GM10266 (cell line): ENCODE measurements at regions not wholly inside any gene's neighbourhood (a gene's known extent, or its start where the extent isn't known, plus 50 kb on each side); places are given as distances from the start of the nearest gene placed in this dataset.
"Not testable (repeated sequence)": the region's sequence is repeated elsewhere in the genome, so short reads cannot be mapped to it uniquely, and the experiment has no call there.

ENCODE experiments used
- DNase-seq: peaks from one replicate; pipeline ENCODE4 v3.0.0; 2012; ENCODE audit errors: extremely low spot score
- TF ChIP-seq, protein P1 (sequence below): IDR thresholded peaks from 2 replicates; pipeline ENCODE4 v1.5.1; 2012; ENCODE audit warnings: mild to moderate bottlenecking, low read depth; ENCODE audit not compliant: control insufficient read depth, insufficient read depth; ENCODE audit errors: missing control alignments

DNA sequence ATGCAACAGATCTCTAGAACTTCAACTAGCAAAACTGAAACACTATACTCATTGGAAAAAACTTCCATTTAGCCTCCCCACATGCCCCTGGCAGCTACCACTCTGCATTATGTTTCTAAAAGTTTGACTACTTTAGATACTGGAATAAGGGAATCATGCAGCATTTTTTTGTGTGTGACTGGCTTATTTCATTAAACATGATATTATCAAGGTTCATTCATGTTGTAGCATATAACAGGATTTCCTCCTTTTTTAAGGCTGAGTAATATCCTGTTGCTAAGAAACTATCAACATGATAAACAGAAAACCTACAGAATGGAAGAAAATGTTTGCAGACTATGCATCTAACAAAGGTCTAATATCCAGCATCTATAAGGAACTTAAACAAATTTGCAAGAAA is 597.9 kb downstream of the DMRTA1 start:
- TF ChIP-seq, protein P1, sequence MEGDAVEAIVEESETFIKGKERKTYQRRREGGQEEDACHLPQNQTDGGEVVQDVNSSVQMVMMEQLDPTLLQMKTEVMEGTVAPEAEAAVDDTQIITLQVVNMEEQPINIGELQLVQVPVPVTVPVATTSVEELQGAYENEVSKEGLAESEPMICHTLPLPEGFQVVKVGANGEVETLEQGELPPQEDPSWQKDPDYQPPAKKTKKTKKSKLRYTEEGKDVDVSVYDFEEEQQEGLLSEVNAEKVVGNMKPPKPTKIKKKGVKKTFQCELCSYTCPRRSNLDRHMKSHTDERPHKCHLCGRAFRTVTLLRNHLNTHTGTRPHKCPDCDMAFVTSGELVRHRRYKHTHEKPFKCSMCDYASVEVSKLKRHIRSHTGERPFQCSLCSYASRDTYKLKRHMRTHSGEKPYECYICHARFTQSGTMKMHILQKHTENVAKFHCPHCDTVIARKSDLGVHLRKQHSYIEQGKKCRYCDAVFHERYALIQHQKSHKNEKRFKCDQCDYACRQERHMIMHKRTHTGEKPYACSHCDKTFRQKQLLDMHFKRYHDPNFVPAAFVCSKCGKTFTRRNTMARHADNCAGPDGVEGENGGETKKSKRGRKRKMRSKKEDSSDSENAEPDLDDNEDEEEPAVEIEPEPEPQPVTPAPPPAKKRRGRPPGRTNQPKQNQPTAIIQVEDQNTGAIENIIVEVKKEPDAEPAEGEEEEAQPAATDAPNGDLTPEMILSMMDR: no peak
- no peak for DNase-seq

DNA sequence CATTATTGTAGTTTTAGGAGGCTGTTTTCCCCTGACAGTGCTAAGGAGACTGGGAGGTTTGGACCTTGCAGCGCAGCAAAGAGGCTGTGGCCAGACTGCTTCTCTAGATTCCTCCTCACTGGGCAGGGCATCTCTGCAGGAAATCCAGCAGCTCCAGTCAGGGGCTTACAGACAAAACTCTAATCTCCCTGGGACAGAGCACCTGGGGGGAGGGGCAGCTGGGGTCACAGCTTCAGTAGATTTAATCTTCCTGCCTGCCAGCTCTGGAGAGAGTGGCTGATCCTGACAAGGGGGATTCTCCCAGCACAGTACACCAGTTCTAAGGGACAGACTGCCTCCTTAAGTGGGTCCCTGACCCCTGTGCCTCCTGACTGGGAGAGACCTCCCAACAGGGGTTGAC is 599.4 kb downstream of the DMRTA1 start:
- DNase-seq: not testable (repeated sequence)

DNA sequence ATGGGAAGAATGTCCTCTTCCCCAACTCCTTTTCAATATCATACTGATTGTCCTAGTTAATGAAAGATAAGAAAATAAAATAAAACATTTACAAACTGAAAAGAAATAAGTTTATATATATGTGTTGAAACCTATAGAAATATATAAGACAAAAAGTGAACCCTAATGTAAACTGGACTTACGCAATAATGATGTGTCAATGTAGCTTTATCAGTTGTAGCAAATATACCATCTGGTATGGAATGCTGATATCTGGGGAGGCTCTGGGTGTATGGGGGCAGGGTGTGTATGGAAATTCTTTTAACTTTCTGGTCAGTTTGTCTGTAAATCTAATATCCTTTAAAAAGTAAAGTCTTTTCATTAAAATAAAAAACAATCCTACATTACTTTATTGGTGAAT is 603.9 kb downstream of the DMRTA1 start:
- TF ChIP-seq, protein P1: no peak

DNA sequence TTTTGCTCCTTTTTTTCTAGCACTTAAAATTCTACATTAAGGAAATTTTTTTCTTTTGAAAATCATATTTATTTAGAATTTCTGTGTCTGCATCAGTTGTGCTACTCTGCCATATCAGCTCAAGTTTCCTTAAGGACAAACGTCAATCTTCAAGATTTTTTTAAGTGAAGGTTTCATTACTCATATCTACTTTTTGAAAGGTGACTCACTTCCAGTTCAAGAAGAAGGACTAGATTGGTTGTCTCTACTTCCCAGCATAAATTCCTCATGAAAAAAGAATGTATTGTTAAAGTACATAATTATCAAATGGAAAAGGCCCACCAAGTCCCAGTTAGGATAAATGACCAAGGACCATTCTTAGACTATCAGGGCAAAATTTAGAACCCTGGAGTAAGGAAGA is 626.5 kb downstream of the DMRTA1 start:
- TF ChIP-seq, protein P1: no peak
- no peak for DNase-seq

More for the DNA sequence above, 603.9 kb downstream of the DMRTA1 start:
- DNase-seq: no peak

DNA sequence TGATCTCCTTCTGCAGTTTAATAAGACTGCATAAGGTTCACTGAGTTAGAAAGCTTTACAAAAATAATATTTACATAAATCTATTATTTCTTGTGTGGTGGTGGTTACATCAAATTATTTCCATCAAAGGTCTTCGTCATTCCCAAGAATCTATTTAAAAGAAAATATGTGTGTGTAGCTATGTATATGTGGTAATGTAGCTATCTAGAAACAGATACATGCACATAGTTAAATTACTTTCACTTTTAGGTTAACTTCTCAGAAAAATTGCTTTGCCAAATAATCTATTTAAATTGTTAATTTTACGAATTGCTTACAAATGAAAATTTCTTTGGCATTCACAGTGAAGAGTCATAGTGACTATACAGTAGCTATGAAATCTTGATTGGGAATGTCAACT is 633.2 kb downstream of the DMRTA1 start:
- DNase-seq: no peak
- TF ChIP-seq, protein P1: no peak

DNA sequence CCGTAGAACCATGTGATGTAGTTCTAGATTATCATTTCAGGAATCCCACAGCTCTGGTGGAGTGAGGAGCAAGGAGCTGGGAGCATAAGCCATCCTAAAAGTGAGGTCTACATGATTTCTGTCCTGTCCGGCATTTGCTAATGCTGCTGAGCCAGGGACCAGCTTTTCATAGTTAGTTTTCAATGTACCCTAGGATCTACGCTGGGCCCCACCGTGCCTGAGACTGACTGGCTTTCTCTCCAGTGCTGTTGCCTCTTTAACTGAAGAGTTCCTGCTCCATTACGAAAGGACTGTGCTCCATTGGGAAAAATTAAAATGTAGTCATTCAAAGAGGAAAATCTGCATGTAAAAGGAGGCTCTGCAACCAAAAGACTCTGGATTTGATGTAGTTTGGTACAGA is 634.8 kb downstream of the DMRTA1 start:
- no peak for DNase-seq

DNA sequence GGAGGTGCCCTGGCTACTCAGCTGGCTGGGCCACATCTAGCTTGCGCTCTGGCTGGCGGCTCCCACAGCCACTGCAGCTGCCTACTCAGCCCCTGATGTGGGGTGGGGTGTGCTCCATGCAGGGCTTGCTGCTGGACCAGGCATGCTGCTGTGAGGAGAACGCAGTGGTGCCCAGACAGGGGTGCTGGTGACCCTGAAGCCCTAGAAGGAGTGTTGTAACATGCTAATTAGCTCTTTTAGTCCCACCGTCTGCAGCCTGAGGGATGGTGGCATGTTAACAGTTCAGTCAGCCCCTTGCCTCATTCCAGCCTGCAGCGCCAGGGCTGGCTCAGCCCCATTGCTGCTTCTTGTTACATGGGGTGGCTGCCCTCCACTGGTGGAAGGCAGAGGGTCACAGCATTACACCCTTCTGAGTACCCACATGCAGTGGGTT is 642.3 kb downstream of the DMRTA1 start:
- TF ChIP-seq, protein P1: no peak
- no peak for DNase-seq

More for the DNA sequence above, 634.8 kb downstream of the DMRTA1 start:
- TF ChIP-seq, protein P1: no peak

DNA sequence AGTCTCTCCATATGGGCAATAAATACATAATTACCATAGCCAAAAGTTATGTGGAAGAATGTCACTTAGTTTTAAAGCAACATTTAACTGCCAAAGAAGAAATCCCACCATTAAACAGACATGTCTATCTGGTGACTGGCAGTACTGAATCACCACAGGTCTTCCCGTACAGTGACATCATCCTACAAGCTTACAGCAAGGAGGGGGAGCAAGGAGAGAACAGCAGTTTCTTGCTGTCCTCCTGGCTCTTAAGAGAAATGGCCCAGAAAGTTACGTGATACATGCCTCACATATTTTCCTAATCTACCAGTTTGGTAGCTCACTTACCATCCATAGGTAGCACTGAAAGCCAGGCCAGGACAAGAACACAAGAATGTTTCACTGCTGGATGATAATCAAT is 671.0 kb downstream of the DMRTA1 start:
- TF ChIP-seq, protein P1: no peak
- DNase-seq: no peak
